ENCODE measurements at regions not wholly inside any gene's neighbourhood (a gene's known extent, or its start where the extent isn't known, plus 50 kb on each side); places are given as distances from the start of the nearest gene placed in this dataset.

- TF ChIP-seq CTCF (IDR thresholded peaks at IDR 0.05) (no peak), POLR2A (IDR thresholded peaks at IDR 0.05) (no peak)
Observed at GRCh38 chr9:626596-626995, 214.9 kb upstream of the DMRT1 start.

All from lower leg skin (tissue), 3 donors.